ENCODE measurements at regions not wholly inside any gene's neighbourhood (a gene's known extent, or its start where the extent isn't known, plus 50 kb on each side); places are given as distances from the start of the nearest gene placed in this dataset.

DNA sequence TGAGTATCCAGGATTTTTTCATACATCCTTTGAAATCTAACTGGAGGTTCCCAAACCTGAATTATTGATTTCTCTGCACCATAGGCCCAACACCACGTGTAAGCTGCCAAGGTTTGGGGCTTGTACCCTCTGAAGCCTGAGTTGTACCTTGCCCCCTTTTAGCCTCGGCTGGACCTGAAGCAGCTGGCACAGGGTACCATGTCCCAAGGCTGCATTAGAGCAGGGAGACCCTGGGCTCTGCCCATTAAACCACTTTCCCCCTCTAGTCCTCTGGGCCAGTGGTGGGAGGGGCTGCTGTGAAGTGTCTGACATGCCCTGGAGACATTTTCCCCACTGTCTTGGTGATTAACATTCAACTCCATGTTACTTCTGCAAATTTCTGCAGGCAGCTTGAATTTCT, 532.9 kb upstream of the NUDT12 start (continued):
- TF ChIP-seq ZNF624 (tag by site-specific recombination; IDR thresholded peaks at IDR 0.05) (no peak), GLIS2 (tag by site-specific recombination; IDR thresholded peaks at IDR 0.05) (no peak)

DNA sequence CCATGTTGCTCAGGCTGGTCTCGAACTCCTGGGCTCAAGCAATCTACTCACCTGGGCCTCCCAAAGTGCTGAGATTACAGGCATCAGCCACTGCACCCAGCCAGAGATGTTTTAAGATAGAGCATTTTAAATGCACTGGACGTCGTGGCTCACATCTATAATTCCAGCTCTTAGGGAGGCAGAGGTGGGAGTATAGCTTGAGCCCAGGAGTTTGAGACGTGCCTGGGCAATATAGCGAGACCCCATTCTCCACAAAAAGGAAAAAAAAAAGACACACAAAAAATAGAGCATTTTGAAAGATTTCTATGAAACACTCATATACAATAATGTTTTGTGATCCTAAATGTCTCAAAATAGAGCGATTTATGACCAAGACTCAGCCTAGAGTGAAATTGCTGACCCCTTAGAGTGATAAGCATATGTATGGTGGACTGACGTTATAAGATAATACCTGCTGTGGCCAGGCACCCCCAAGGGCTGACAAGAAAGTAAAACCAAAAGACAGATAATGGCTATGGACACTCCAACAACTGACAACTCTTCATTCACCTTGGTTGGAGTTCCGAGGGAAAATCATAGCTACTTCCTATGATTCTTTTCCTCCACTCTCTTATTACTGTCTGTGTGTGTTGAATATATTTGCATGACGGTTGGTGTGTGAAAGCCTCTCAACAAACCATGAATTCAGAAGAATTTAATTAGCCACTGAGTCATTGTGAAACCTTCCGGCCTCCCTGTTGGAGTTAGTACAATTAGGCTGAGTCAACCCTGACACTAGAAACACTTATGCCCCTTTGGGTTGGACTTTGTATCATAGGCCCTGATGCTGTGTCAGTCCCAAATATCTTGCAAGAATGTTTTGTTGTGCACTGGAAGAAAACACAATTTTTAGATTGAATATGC, 526.5 kb upstream of the NUDT12 start:
- H3K27ac ChIP-seq (ENCODE audit: extremely low read depth, low read depth, low read length) = no peak overlapping the region
- no peaks in the 10 kb centered on the region for H3K36me3 ChIP-seq (ENCODE audit: control insufficient read depth in 2 of 2, insufficient read depth in 1 of 2, low read length in 2 of 2)
- H3K4me1 ChIP-seq (ENCODE audit: control insufficient read depth, insufficient read depth, low read length) = no peaks in the 10 kb centered on the region
- POLR2A ChIA-PET = no interaction called here
- CTCF ChIA-PET = no interaction called here
- H3K9me3 ChIP-seq (ENCODE audit: control insufficient read depth, insufficient read depth, low read depth, low read length) = no peaks in the 10 kb centered on the region
- no peak for TF ChIP-seq ZNF324 (tag by site-specific recombination; IDR thresholded peaks at IDR 0.05)
- TF ChIP-seq, protein P1, sequence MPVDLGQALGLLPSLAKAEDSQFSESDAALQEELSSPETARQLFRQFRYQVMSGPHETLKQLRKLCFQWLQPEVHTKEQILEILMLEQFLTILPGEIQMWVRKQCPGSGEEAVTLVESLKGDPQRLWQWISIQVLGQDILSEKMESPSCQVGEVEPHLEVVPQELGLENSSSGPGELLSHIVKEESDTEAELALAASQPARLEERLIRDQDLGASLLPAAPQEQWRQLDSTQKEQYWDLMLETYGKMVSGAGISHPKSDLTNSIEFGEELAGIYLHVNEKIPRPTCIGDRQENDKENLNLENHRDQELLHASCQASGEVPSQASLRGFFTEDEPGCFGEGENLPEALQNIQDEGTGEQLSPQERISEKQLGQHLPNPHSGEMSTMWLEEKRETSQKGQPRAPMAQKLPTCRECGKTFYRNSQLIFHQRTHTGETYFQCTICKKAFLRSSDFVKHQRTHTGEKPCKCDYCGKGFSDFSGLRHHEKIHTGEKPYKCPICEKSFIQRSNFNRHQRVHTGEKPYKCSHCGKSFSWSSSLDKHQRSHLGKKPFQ (tag by site-specific recombination; IDR thresholded peaks at IDR 0.05) = no peak
- TF ChIP-seq ZSCAN16 (tag by site-specific recombination; IDR thresholded peaks at IDR 0.05) = no peak
- no peak for TF ChIP-seq ZBTB20 (tag by site-specific recombination; IDR thresholded peaks at IDR 0.05)
- no peak for TF ChIP-seq IKZF3 (tag by site-specific recombination; IDR thresholded peaks at IDR 0.05)
- no peak for TF ChIP-seq ZNF600 (tag by site-specific recombination; IDR thresholded peaks at IDR 0.05)
- TF ChIP-seq ZNF549 (tag by site-specific recombination; IDR thresholded peaks at IDR 0.05) = no peak
- no peak for TF ChIP-seq ZNF132 (tag by site-specific recombination; IDR thresholded peaks at IDR 0.05; ENCODE audit: borderline replicate concordance)
- no peak for TF ChIP-seq ZNF157 (tag by site-specific recombination; IDR thresholded peaks at IDR 0.05)
- TF ChIP-seq HOXA7 (CRISPR knock-in tag; IDR thresholded peaks at IDR 0.05; ENCODE audit: borderline replicate concordance) = no peak
- TF ChIP-seq ZNF404 (tag by site-specific recombination; IDR thresholded peaks at IDR 0.05) = no peak
- TF ChIP-seq ZNF76 (tag by site-specific recombination; IDR thresholded peaks at IDR 0.05; ENCODE audit: borderline replicate concordance, low read depth) = no peak
- no peak for TF ChIP-seq SP2 (tag by site-specific recombination; IDR thresholded peaks at IDR 0.05)
- TF ChIP-seq, protein P2, sequence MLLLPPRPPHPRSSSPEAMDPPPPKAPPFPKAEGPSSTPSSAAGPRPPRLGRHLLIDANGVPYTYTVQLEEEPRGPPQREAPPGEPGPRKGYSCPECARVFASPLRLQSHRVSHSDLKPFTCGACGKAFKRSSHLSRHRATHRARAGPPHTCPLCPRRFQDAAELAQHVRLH (tag by site-specific recombination; IDR thresholded peaks at IDR 0.05) = no peak
- TF ChIP-seq ZNF785 (tag by site-specific recombination; IDR thresholded peaks at IDR 0.05) = no peak
- no peak for TF ChIP-seq ZNF311 (tag by site-specific recombination; IDR thresholded peaks at IDR 0.05; ENCODE audit: borderline replicate concordance)
- TF ChIP-seq ZBTB1 (tag by site-specific recombination; IDR thresholded peaks at IDR 0.05) = no peak
- TF ChIP-seq BCL11A (tag by site-specific recombination; IDR thresholded peaks at IDR 0.05; ENCODE audit: low read depth) = no peak
- TF ChIP-seq, protein P3, sequence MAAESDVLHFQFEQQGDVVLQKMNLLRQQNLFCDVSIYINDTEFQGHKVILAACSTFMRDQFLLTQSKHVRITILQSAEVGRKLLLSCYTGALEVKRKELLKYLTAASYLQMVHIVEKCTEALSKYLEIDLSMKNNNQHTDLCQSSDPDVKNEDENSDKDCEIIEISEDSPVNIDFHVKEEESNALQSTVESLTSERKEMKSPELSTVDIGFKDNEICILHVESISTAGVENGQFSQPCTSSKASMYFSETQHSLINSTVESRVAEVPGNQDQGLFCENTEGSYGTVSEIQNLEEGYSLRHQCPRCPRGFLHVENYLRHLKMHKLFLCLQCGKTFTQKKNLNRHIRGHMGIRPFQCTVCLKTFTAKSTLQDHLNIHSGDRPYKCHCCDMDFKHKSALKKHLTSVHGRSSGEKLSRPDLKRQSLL (tag by site-specific recombination; IDR thresholded peaks at IDR 0.05) = no peak
- no peak overlapping the region for H3K4me3 ChIP-seq (ENCODE audit: low read depth, low read length)

DNA sequence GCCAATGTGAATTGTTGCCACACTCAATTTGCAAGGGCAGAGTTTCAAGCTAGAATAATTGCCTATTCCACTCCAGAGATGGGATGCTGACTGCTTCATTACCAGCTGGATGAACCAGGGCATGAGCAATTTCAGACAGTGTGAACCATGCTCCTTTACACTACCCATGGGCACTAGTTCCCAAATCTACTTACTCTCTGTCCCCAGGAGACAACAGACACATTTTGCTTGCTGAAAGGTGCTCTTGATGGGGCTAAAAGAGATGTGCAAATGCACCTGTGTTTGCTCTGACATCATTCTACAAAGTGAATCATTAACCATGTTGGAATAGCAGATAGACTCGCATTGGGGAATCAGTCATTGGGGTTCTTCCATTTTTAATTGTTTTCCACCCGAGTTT, 522.3 kb upstream of the NUDT12 start:
- Histone ChIP-seq H3K9me3 (ENCODE audit: control insufficient read depth, insufficient read depth, low read depth, low read length) (no peaks in the 10 kb centered on the region), H3K27ac (ENCODE audit: extremely low read depth, low read depth, low read length) (no peak overlapping the region), H3K4me1 (ENCODE audit: control insufficient read depth, insufficient read depth, low read length) (no peaks in the 10 kb centered on the region), H3K4me3 (ENCODE audit: low read depth, low read length) (no peak overlapping the region), H3K36me3 (ENCODE audit: control insufficient read depth in 2 of 2, insufficient read depth in 1 of 2, low read length in 2 of 2) (no peaks in the 10 kb centered on the region)
- CTCF ChIA-PET = no interaction called here
- POLR2A ChIA-PET = no interaction called here
- no peak for TF ChIP-seq ZNF239 (tag by site-specific recombination; IDR thresholded peaks at IDR 0.05)
- TF ChIP-seq, protein P4, sequence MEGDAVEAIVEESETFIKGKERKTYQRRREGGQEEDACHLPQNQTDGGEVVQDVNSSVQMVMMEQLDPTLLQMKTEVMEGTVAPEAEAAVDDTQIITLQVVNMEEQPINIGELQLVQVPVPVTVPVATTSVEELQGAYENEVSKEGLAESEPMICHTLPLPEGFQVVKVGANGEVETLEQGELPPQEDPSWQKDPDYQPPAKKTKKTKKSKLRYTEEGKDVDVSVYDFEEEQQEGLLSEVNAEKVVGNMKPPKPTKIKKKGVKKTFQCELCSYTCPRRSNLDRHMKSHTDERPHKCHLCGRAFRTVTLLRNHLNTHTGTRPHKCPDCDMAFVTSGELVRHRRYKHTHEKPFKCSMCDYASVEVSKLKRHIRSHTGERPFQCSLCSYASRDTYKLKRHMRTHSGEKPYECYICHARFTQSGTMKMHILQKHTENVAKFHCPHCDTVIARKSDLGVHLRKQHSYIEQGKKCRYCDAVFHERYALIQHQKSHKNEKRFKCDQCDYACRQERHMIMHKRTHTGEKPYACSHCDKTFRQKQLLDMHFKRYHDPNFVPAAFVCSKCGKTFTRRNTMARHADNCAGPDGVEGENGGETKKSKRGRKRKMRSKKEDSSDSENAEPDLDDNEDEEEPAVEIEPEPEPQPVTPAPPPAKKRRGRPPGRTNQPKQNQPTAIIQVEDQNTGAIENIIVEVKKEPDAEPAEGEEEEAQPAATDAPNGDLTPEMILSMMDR (tag by site-specific recombination; IDR thresholded peaks at IDR 0.05) = no peak
- no peak for TF ChIP-seq ZNF560 (tag by site-specific recombination; IDR thresholded peaks at IDR 0.05; ENCODE audit: borderline replicate concordance)
- TF ChIP-seq ZNF555 (tag by site-specific recombination; conservative IDR thresholded peaks at IDR 0.05) = no peak
- TF ChIP-seq ZXDB (tag by site-specific recombination; IDR thresholded peaks at IDR 0.05) = no peak
- TF ChIP-seq, protein P5, sequence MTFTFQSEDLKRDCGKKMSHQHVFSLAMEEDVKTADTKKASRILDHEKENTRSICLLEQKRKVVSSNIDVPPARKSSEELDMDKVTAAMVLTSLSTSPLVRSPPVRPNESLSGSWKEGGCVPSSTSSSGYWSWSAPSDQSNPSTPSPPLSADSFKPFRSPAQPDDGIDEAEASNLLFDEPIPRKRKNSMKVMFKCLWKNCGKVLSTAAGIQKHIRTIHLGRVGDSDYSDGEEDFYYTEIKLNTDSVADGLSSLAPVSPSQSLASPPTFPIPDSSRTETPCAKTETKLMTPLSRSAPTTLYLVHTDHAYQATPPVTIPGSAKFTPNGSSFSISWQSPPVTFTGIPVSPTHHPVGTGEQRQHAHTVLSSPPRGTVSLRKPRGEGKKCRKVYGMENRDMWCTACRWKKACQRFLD (tag by site-specific recombination; IDR thresholded peaks at IDR 0.05) = no peak
- no peak for TF ChIP-seq ZNF791 (tag by site-specific recombination; IDR thresholded peaks at IDR 0.05)
- no peak for TF ChIP-seq ZSCAN30 (tag by site-specific recombination; IDR thresholded peaks at IDR 0.05)
- no peak for TF ChIP-seq ZNF16 (tag by site-specific recombination; IDR thresholded peaks at IDR 0.05; ENCODE audit: low read depth)

Measured in HEK293 (cell line).